NOMO-1 treated with dmso at 0.1 percent for 144 hours (cell line): ENCODE measurements at regions not wholly inside any gene's neighbourhood (a gene's known extent, or its start where the extent isn't known, plus 50 kb on each side); places are given as distances from the start of the nearest gene placed in this dataset.

ENCODE experiments used
- DNase-seq: peaks from one replicate; lab custom pipeline; 2025; ENCODE audit not compliant: unreplicated experiment; lab: John Stamatoyannopoulos, UW

DNA sequence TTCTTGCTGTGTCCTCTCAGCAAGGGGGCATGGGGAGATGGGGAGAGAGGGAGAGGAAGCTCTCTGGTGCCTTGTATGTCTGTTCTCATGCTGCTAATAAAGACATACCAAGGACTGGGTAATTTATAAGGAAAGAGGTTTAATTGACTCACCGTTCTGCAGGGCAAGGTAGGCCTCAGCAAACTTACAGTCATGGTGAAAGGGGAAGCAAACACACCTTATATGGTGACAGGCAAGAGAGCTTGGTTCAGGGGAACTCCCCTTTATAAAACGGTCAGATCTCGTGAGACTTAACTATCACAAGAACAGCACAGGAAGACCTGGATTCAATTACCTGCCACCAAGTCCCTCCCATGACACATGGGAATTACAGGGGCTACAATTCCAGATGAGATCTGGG is 464.7 kb upstream of the CELF2 start:
- DNase-seq = no peak

- no peak for DNase-seq
Measured at GRCh38 chr10:10564081-10564794, 453.4 kb upstream of the CELF2 start.

DNA sequence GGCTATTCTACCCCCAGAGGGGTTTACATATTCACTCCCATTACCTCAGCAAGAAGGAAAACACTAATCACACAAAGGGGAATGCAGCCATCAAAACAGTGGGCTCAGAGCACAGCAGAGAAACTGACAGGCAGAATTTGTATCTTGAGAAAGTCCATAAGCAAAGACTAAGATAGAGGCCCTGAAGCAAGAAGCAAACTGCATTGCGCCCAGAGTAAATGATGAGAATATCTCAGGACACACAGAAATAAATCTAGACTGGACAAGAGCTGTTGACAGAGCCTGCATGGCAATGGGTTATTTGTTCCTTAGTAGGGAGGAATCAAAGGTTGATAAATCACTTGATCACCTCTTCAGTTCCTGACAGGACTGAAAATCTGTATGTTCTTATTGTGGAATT is 440.7 kb upstream of the CELF2 start:
- no peak for DNase-seq

- DNase-seq = no peak
Measured at GRCh38 chr10:10579709-10580108, 438.0 kb upstream of the CELF2 start.

DNA sequence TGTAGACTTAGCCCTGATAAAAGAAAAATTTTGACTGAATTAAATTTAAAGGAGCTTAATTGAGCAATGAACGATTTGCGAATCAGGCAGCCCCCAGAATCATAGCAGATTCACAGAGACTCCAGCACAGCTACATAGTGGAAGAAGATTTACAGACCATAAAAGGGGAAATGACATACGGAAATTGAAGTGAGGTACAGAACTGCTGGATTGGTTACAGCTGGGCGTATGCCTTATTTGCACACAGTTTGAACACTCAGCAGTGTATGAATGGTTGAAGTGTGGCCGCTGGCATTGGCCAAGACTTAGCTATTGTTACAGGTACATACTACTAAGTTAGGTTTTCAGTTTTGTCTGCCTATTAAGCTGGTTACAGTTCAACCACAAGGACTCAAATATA is 433.5 kb upstream of the CELF2 start:
- peak; percentile 5 for DNase-seq

DNA sequence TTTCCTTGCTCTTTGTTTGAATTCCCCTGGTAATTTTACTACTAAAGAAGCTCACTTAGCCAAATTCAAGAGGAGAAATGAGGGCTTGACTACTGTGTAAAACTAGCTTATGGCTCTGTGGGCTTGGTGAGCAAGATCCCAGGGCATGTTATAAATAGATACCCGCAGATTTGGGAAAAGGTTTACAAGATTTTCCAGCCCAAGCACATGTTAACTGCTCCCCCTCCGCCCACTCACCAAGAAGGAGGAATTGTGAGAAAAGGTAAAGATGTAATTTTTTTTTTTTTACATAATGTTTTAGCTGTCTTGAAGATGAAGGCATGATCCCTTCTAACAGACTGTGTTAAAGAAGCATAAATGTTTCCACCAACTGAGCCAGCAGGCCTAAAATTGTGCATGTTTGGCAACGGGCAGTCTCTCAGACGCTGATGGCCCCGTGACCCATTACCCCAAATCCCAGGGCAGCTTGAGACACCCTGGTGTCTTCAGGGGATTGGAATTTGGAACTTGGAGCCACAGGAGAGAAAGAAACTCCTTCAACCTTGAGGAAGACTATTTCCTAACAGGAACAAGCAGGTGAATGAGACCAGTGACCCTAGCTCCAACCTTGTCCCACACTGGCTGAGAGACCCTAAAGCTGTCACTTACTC is 429.8 kb upstream of the CELF2 start:
- DNase-seq = no peak

GRCh38 chr10:10589540-10590303 is 427.9 kb upstream of the CELF2 start:
- no peak for DNase-seq

- DNase-seq = no peak
Measured at GRCh38 chr10:10591715-10592341, 425.8 kb upstream of the CELF2 start.

- DNase-seq = no peak
Measured at GRCh38 chr10:10596256-10596655, 421.4 kb upstream of the CELF2 start.

DNA sequence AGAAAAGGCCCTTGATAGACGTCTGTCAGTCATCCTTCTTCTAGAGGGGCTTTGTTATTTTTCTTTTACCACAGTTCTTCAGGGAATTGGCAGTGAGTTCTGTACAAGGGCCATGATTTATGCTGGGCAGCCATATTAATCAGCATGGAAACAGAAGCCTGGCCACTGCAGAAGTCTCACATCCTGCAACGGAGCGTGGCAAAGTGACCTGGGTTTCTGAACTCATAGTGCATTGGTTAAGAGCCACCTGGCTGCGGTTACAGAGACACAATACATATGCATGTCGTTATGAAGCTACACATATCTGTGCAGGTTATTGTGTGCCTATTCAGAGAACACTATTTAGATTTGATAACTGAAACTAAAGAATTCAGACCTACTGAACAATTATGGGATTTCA is 419.4 kb upstream of the CELF2 start:
- DNase-seq = no peak

DNA sequence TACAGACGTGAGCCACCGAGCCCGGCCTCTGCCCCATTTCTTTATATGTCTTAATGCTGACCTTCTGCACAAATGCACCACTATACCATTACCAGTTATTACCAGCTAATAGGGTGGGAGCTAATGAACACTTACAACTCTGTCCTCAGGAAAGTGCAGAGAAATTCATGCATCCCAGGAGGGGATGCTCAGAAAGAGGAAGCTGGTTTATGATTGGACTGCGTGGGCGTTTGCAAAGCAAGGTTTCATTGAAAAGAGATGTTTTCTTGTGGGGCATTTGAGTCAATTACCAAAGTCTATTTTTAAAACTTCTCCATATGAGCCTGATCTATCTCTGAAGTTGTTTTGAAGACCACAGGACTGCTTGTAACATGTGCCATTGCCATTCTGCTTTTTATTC is 417.7 kb upstream of the CELF2 start:
- DNase-seq = no peak

GRCh38 chr10:10605551-10606081 is 412.1 kb upstream of the CELF2 start:
- no peak for DNase-seq

DNA sequence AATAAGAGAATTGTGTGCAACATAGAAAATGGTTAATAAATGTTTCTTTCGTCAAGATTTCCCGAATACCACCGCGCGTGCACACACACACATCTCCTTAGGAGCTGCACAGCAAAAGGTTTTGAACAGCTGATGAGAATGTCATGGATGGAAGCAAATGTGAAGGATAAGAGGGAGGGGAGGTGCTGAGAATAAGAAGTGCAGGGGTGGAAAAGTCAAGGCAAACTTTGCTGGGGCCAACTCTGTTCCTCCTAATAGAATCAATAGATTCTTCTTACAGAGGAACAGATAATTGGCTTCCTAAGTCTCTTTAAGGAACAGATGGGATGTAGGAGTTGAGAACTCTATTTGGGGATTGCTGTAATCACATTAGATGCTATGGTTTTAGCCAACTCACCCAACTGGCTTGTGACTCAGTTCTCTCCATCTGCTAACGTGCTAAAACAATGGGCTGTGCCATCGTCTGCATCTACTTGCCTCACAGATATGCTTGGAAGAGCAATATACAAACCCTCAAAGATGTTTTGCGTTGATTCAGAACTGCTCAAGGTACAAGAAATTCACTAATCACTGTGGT is 408.2 kb upstream of the CELF2 start:
- DNase-seq = no peak

DNA sequence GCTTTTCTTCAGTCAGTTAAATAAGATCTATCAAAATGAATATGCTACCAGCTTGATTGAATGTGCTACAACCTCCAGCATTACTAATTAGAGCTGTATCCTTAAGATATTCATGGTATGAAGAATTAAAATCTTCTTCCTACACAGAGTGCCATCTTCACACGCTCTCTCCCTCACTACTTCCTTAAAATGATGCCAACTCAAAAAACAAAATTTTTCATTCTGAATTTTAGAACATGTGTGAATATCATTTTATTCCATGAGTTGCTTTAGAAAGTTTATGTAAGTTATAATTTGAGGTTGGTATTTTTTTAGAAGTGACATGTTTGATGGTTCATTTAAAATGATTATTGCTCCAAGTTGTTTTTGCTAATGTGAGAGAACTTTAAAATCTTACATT is 407.5 kb upstream of the CELF2 start:
- DNase-seq = no peak

DNA sequence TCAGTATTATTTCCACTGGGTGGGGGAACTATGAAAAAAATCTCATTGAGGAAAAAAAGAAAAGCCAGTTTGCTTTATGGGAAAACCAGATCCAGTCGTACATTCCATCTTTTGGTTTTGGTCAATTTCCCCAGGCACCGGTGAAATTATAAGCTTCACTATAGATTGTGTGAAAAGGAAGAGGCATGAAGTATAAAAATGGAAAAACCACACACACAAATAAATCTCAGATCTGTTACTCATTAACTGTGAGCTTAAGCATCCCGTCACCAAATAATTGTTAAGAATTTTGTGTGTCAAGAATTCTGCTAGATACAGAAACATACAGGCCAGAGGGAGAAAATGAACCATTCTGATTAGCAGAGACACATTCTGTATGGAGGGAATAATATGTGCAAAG is 405.5 kb upstream of the CELF2 start:
- no peak for DNase-seq

GRCh38 chr10:10613656-10614244 is 403.9 kb upstream of the CELF2 start:
- DNase-seq = no peak

GRCh38 chr10:10617686-10618085 is 400.0 kb upstream of the CELF2 start:
- no peak for DNase-seq

GRCh38 chr10:10618139-10618538 is 399.5 kb upstream of the CELF2 start:
- DNase-seq = no peak

- no peak for DNase-seq
Measured at GRCh38 chr10:10623958-10624566, 393.6 kb upstream of the CELF2 start.

GRCh38 chr10:10624567-10624962 is 393.1 kb upstream of the CELF2 start:
- no peak for DNase-seq
